HG03103 (cell line): ENCODE measurements at regions not wholly inside any gene's neighbourhood (a gene's known extent, or its start where the extent isn't known, plus 50 kb on each side); places are given as distances from the start of the nearest gene placed in this dataset.
"Not testable (repeated sequence)": the region's sequence is repeated elsewhere in the genome, so short reads cannot be mapped to it uniquely, and the experiment has no call there.

Experiments used
- ATAC-seq: cut with Tn5 transposase; IDR thresholded peaks from one replicate; pipeline ENCODE4 v1.9.1; 2021; ENCODE audit warnings: low read depth; ENCODE audit not compliant: unreplicated experiment

DNA sequence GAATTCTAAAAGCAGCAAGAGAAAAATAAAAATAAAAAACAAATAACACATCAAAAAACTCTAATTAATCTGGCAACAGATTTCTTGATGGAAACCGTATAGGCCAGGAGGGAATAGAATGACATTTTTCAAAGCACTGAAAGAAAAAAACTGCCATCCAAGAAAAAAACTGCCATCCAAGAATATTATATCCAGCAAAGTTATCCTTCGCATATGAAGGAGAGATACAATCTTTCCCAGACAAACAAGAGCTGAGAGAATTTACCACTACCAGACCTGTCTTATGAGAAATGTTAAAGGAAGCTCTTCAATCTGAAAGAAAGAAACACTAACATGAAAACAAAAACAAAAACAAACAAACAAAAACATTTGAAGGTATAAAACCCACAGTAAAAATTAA is 214.8 kb downstream of the EMP1 start:
- ATAC-seq, result no peak

DNA sequence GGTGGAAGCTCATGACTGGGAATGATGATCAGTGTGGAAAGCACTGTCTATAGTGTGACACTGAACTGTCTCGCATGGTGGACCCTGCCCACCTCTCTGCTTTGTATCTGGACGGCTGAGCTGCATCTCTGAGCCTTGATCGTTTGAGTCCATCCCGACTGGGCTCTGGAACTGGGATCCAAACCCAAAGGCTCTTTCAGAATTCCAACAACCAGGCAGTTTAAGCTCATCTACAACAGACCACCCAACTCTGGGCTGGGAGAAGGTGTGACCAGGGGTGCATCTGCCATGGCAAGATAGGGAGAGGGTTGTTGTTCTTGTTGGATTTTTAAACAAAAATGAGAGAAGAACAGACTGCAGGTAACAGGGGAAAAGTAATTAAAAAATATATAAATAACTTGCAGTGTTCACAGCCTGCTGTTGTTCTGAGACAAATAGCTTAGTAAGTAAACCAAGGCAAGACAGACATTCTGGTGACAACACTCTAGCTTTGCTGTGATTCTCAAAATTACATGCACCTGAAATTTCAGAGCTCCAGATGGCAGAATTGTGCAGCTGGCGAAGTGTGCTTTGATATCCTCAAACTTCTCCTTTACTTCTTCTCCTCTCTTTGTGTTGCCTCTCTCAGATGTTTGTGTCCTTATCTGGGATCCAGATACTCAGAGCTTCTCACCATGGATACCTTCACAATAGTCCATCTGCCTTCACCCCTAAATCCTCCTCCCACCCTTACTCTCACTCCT is 209.6 kb downstream of the EMP1 start:
- no peak for ATAC-seq

DNA sequence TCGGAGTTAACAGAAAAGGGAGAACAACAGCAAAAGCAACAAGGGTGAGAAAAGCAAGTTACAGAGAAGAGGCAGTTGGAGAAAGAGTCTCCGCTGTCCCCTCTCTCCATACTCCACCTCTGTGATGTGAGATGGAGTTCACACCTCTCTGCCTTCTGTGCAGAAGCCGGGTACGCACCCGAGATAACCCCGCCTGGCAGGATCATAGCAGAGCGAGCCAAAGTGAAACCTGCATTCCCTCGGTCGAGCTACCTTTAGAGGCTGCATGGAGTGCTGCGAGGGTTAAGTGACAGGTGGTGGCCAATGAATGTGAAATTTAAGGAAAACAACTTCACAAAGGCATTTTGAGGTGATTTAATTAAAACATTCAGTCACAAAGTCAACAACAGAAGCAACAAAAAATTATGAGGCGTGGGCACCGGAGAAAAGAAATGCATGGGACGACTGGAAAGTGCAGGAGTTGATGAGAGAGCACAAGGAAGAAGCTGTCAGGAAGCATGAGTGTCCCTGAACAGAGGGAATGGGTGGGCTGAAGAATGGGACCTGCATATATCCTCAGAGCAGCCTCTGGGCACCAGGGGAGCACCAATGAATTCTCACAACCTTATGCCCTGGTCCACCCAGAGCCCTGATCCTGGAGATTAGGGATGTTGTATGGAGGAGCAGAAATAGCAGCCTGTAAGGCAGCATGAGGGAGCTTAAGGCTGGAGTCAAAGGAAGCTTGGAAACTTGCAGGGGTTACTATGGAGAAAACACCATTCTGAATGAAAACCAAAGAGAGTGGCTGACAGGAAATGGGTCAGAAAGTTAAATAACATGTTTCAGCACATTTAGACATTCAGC is 208.3 kb downstream of the EMP1 start:
- no peak for ATAC-seq

- ATAC-seq, result no peak
These were observed 207.6 kb downstream of the EMP1 start for GRCh38 chr12:13404111-13404628.

DNA sequence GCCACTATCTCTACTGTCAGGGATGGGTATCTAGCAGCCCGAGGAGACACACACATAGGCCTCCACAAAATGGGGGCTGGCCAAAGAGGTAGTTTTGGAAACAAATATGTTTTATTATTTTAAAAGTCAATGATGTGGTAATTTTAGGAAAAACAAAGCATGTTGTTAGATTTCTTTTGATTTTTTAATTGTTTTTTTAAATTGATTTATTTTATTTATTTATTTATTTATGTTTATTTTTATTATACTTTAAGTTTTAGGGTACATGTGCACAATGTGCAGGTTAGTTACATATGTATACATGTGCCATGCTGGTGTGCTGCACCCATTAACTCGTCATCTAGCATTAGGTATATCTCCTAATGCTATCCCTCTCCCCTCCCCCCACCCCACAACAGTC is 194.8 kb downstream of the EMP1 start:
- ATAC-seq, result not testable (repeated sequence)

- ATAC-seq, result no peak
These were observed 194.4 kb downstream of the EMP1 start for GRCh38 chr12:13390918-13391317.

DNA sequence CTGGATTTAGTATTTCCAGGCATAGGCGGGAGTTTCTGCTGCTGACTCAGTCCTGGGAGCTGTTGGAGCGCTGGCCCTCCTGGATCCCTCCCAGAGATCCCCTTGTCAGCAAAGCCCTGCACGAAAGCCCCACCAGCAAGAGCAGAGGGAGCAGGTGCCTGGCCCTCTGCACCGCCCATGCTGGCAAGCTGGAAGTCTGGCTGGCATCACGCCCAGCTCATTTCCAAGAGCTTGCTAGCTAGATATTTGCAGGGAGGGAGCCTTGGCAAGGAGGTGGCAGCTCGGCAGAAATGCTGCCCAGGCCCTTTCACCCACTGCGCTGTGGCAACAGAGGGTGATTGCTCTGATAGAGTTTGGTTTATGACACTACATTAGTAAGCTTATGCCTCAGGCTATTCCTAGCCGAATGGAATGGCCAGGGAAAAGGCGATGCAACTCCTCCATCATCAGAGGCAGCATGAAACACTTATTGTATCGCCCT is 193.9 kb downstream of the EMP1 start:
- no peak for ATAC-seq

DNA sequence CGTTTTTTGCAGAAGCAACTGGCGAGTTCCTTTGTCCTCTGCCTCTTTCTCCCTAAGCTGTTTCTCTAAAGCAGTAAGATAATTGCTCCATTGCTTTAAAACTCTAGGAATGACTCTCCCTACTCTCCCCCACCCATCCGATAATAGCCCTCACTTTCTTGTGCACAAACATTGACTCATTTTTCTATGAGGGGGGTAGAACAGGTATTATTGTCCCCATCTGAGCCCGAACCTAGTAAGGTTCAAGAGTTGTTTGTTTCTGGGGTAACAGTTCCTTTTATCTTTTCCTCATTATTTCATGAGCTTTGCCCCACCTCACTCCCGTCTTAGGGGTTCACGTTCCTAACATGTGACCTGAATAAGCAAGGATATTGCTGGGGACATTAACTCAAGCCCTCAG is 190.6 kb downstream of the EMP1 start:
- ATAC-seq, result no peak

DNA sequence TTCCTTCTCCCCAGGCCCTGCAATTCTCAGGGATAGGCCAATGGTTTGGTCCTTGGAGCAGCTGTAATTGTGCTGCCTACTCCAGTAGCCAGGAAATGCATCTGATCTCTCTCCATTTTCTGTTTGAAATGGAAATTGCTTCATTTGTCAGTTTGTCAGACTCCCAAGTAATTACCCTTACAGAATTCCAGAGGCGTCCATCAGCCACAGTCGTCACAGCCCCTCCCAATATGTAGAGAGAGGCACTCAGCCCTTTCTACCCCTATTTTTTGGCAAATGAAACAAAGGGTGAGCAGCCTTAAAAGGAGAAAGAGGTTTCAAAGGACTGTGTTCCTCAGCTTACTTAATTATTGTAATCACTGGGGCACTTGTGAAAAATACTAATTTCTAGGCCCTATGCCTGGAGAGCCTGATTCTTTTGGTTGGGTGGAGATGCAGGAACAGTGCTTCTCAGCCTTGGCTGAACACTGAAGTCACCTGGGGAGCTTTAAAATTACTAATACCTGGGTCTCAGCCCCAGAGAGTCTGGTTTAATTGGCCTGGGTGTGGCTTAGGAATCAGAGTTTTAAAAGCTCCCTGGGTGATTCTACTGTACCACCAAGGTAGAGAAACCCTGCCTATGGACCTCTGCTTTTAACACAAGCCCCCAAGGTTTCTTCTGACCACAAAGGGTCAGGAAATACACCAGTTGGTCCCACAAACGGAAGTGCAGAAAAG is 190.0 kb downstream of the EMP1 start:
- no peak for ATAC-seq

- no peak for ATAC-seq
These were observed 186.9 kb downstream of the EMP1 start for GRCh38 chr12:13383379-13383778.

DNA sequence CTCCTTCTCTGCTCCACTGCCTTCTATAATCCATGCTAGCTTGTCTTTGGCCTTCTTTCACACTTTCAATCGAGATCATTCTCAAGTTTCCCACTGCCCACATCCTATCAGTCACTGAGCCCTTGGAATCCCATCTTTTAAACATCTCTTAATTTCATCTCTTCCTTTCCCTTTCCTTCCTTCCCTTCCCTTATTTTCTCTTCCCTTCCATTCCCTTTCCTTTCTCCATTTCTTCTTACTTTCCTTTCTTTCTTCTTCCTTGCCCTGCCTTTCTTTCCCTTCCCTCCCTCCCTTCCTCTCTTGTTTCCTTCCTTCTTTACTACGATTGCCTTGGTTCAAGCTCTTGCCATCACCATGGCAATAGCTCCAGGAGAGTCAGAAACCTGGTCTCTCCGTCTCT is 183.8 kb downstream of the EMP1 start:
- ATAC-seq, result no peak

- no peak for ATAC-seq
These were observed 183.1 kb downstream of the EMP1 start for GRCh38 chr12:13379531-13380188.

- ATAC-seq, result no peak
These were observed 181.2 kb downstream of the EMP1 start for GRCh38 chr12:13377698-13378097.

DNA sequence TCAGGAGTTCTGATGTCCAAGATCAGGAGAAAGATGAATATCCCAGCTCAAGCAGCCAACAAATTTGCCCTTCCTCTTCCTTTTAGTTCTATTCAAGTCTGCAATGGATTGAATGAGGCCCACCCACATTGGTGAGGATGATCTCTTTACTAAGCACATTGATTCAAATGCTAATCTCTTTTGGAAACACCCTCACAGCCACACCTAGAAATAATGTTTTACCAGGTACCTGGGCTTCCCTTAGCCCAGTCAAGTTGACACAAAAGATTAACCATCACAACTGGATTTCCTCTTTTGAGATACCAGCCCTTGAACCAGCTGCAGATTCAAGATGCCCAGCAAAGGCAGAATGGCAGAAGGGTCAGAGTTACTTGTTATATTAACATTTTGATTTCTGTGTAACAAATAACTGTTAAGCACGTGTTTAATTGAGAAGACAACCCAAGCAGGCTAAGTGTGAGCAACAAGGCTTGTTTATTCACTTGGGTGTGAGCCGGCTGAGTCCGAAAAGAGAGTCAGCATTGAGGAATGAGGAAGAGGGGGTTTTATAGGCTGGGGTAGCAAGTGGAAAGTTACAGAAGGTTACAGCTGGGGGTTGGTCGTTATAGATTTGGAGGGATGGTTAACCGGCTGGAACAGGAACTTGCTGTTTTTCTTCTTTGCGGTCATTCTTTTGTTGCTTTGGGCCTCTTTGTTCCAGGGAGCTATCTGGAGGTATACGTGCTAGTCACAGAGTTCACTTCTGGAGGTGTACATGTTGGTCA is 180.3 kb downstream of the EMP1 start:
- ATAC-seq, result no peak

DNA sequence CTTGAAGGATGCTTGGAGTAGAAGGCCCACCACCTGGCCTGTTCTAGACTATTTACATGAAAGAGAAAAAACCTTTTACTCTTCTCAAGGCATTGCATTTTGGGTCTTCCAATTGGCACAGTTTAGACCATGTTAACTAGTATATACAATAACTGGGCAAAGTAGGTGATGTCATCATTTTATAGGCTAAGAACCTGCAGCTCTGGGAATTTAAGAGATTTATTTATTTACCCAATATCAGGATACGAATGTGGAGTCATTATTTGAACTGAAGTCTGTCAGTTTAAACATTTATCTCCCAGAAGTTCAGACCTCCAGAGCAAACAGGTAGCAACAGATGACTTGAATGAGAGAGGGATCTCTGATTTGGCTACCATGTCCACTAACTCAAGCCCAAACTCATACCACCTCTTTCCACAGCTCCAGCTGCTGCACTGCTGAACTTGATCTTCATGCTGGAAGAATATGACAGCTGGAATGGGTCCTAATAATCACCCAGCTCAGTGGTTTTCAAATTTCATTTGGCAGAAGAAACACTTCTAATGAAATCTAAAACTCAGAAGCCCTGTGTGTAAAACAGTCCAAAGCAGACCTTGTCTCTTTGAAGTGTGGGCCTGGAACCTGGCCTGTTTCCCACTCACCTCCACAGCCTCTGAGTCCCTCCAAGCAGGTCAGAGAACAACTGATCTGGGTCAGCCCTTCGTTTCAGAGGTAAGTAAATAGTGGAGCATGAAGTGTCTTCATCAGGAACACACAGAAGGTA is 179.2 kb downstream of the EMP1 start:
- no peak for ATAC-seq

GRCh38 chr12:13374793-13375192 is 178.3 kb downstream of the EMP1 start:
- no peak for ATAC-seq

GRCh38 chr12:13373803-13374202 is 177.3 kb downstream of the EMP1 start:
- no peak for ATAC-seq

DNA sequence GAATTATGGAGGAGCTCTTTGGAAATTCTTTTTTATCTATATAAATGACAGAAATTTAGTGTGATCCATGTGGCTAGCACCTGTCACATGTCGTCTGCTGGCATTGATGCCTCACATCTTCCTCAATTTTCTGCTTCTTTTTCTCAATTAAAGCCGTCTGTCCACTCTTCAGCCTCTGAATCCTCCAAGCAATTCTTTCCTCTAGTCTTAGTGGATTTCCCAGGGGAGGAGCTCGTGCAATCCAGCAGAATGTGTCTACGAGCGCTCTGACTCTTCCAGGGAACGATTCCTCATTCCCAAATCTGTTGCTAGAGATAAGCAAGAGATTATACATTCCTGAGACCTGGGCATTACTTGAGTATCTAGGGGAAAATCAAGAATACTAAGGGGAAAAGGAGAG is 176.6 kb downstream of the EMP1 start:
- ATAC-seq, result no peak

DNA sequence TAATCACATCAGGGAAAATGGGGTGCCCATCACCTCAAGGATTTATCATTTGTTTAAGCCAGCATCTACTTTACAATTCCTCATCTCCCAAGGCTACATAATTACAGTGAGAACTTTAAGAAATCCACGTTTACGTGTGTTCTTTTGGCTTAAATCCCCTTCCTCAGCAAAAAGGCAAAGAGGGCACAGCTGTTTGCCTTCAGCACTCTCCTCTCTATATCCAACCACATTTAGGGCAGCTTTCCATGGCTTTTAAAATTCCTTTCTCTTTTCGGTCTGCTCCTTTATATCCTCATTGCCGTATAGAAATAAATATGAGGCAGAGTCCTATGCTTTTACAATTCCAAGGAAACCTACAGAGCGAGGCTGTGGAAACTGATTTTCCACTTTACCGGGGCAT is 175.9 kb downstream of the EMP1 start:
- ATAC-seq, result no peak
